Activated naive CD4-positive, alpha-beta T cell (primary cell): ENCODE measurements at regions not wholly inside any gene's neighbourhood (a gene's known extent, or its start where the extent isn't known, plus 50 kb on each side); places are given as distances from the start of the nearest gene placed in this dataset.

Experiments
- DNase-seq, 4 experiments: peaks; one replicate each; lab custom pipeline; 2025; lab: John Stamatoyannopoulos, UW

DNA sequence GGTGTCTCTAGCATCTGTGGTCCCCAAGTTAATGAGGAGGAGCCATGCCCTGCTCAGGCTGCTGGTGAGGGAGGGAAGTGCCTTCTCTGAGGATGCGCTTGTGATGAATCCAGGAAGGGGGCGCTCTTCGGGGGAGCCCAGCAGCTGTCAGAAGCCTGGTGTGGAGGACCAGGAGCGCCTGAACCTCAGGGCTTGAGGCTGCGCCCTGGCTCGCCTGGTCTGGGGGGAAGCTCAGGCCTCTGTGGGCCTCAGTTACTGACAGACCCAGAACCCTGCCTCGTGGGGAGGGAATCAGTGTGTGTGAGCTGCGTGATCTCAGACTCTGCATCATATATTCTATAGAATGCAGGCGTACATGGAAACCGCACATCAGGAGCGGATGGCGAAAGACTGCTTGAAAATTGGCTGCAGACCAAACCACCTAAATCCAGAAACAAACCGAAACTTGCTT, 126.1 kb downstream of the SEC14L1 start:
- DNase-seq: no peak

DNA sequence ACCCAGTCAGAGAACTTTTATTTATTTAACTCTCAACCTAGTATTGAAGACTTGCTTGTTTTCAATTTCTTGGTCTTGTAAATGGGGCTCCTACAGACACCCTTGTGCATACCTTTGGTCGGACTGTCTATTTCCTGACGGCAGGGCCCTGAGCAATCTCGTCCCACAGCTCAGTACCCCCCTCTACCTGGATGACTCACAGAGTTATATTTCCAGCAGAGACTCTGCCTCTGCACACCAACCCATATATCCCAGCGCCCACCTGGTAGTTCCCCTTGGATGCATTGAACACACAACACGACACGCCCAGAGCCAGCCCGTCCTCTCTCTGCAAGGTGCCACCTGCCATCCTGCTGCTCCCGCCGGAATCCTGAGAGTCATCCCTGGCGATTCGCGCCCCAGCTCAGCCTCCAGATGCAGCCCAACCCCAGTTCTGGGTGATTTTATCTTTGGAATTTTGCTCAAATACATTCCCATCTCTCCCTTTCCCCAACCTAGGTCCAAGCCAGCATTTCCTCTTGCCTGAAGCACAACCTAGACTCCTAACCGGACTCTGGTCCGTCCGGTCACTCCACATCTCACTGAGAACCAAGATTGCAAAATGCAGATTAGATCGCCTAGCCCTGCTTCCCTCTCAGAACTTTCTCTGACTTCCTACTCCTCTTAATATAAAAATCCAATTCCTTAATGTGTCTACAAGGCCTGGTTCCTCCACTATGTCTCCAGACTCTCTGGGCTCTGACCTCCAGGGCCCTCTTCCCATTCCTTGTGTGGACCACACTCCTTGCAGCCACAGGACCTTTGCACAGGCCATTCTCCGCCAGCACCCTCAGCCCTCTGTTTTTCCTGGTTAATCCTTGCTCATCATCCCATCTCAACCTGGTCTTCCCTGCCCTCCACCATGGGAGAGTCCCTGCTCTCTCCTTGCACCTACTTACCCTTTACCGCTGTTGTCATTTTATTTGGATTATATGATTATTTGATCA, 129.2 kb downstream of the SEC14L1 start:
- no peak for DNase-seq

DNA sequence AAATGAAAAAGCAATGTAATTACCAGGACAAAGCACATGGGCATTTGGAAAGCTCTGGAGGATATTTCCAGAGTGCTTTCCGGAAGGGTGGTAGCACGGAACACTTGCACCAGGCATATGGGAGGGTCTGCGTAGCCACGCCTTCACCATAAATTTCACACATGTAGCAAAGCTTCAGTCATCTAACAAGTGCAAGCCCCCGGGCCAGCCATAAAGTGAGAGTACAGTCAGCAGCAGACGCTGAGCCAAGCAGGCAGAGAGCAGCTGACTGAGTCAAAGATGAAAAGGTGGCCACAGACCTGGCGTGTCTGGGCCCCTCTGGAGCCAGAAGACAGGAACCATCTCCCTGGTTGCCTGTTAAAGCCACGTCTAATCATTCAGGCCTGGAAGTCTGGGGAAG, 130.6 kb downstream of the SEC14L1 start:
- no peak for DNase-seq

DNA sequence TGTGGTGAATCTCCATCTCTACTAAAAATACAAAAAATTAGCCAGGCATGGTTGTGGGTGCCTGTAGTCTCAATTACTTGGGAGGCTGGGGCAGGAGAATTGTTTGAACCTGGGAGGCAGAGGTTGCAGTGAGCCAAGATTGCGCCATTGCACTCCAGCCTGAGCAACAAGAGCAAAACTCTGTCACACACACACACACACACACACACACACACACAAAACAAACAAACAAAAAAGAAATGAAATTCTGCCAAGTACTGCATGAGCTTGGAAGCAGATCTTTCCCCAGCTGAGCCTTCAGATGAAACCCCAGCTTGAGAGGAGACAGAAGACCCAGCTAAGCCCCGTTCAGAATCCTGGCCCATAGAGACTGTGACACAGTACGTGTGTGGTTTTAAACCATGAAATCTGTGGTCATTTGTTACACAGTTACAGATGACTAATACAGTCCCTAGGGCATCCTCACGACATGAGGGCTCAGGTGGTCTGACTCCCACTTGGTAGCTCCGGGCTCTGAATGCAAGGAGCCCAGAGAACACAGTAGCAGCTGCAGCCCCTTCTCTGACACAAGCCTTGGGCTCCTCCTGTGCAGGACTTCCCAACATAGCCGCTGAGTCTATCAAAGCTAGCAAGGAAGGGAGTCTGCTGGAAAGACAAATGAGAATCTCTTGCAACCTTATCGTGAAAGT, 132.8 kb downstream of the SEC14L1 start:
- no peak for DNase-seq

DNA sequence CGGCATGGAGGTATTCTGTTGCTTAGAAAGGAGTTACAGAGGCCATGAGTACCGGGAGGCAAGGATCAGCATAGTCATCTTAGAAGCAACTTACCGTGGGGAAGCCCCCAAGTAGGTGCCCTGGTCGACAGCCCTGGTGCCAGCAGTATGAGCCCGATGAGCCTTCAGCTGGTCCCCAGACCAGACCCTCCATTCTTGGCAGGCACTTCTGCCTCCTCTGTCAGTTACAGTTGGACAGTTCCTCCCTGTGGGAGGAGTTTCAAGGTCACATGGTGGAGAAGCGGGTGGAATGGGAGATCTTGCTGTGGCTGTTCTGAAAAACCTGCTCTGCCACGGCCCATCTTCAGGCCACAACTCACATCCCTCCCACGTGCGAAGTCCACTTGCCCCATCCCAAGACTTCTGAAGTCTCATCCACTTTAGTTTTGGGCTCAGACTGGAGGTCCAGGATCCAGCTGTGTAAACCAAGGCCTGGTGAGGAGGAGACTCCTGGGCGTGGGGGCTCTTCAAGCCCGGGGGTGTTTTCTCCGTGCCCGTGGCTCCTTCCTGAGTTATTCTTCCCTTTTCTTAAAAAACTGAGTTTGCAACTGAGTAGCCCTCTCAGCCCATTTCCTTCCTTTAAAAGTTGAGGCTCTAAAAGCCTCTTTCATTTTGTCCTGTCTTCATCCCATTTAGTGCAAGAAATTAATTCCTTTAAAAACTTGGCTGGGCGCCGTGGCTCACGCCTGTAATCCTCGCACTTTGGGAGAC, 133.5 kb downstream of the SEC14L1 start:
- DNase-seq: no peak

DNA sequence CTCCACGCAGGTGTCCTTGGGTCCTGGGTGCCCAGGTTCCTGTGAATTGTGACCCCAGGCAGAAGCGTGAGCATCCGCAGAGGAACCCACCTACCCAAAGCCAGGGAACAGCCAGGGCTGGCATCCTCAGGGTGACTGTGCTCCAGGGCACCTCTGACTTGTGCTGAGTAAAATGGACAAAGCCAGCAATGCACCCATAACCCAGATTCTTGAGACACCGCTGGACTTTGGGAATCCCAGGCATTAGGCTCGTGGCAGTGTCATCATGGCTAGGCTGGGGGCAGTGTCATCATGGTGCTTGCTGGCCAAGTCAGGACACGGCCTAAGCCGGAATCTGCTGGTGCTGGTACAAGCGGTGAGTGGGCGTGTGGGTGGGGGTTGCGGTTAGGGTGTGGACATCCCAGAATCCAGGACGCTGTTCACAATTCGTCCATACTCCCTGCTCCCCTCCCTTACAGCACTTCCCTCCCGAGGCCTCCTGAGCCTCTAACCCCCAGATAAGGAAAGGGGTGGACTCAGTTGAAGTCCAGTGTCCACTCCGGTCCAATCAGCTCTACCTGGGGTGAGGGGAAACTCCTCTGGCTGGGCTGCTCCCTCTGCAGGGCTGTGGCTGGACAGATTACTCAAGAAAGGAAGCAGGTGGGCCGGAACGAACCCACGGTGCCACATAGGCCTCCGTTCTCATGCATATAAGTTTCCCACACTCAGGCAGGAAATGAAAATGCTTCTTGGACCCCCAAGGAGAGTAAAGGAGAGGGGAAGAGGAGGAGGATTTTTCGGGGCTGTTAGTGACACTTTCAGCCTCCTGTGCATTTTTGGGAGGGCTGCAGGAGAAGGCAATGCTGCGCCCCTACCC, 138.9 kb downstream of the SEC14L1 start:
- no peak for DNase-seq

DNA sequence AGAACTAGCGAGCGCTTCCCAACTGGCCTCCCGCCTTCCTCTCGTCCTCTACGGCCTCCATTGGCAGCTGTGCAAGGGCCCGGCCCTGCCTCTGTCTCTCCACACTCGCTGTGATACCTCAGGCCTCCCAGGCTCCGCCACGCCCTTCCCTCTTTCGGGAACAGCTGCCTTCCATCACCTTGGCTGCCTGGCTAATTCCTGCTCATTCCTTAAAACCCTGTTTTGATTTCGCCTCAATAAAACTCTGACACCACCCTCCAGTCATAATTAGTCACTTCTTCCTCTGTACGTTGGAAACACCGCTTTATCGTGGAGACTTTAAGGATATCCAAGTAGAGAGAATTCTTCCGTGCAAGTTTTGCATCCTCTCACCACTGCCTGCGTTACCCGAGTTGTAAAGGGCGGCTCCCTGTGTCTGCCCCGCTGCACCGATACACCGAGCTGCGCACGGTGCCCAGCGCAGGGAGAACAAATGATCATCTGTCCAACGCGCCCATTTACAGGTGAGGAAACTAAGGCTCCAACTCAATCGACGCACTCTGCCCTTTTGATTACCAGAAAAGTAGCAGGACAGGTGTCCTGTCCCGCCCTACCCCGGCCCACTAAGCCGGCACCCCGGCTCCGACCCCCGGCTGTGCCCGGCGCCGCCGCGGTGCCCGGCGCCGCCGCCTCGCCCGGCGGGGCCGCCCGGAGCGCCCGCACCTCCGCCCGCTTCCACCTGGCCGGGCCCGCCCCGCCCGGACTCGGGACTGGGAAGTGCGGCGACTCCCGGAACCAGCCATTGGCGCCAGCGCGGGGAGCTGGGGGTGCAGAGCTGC, 139.7 kb downstream of the SEC14L1 start:
- DNase-seq: no peak

DNA sequence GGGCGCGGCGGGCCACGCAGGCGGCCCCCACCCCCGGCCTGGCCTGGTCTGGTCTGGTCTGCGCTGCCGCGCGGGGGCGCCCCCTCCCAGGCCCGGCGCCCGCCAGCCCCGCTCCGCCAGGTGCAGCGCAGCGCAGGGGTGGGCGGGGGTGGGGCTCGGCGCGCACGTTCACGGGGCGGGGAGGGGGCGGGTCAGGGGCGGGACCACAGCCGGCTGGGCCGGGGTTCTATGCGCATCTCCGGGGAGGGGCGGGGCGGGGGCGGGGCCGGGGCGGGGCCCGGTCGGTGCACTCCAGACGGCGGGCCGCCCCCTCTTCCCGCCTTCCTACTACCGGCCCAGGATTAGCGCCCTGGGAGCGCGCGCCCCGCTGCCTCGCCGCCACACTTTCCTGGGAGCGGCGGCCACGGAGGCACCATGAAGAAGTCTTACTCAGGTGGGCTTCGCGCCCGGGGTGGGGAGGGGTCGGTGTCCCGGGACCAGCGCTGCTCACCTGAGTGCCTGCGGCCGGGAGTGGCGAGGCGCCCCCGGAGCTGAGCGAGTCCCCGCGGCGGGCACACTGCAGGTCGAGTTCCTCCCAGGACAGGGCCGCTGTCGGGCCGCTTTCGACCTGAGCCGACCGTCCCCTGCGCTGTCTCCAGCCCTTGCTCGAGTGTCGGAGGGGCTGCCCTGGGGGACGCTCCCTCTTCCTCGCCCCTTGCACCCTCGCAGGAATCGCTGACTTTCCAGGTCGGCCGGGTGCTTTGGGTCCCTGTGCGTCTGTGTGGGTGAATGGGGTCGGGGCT, 140.5 kb downstream of the SEC14L1 start:
- DNase-seq: peak; percentile 41 to 65 (median 52)

DNA sequence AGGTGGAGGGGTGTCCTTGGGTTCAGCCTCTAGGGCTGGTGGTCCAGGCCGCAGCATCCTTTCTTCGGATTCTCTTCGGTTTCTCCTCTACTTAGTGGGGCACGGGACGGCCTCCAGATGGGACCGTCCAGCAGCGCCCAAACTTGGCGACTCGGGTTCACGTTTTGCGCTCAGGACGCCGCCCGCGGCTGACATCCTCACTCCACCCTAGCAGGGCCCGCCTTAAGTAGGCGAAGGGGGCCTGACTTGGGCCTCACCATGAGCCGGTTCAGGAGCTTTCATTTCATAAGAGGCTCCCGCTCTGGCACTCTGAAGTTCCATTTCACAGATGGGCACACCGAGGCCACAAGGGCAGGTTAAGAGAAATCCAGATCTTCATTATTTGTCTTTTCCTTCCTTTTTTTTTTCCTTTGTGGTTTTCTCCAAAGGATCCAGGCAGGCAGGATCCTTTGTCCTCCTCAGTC, 141.2 kb downstream of the SEC14L1 start:
- DNase-seq: peak in 1 of 4 experiments; percentile 7

DNA sequence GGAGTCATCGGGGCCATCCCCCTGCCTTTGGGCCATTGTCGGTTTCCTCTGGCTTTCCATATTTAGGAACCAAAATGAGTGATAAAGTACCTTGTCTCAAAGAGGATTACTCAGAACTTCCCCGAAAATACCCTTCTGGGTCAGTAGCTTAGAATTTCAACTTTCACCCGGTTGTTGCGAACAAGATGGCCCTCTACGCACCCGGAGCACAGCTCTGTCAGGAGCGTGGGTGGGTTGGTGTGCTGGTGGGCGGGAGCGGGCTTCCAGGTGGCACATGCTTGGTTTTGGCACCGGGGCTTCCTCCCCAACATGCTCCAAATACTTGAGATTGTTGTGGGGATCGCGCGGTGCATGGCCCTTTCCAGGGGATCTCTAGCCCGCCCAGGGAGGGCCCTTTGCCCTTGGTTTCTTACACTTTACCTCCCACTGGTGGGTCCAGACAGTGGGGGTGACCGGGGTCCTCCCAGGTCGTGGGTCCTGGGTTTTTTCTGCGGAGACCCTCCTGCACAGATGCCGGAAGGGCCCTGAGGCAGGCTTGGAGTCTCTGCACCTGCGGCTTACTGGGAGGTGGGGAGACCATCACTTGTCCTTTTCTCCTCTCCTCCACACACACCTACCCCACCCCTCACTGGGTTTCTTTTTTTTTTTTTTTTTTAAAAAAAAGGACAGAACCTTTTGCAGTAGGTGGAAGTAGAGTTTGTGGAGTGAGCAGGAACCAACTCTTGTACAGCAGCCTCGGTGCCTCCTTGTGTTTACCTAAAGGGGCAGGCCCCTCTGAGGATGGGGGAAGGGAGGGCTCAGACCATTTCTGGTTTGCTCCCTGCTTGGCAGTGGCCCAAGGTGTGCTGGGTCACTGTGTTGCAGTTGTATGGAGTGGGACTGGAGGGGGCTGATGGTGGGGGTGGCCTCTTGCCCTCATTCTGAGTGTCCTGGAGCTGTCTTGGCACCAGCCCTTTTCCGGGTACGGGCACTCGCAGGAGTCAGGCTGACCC, 142.1 kb downstream of the SEC14L1 start:
- no peak for DNase-seq

DNA sequence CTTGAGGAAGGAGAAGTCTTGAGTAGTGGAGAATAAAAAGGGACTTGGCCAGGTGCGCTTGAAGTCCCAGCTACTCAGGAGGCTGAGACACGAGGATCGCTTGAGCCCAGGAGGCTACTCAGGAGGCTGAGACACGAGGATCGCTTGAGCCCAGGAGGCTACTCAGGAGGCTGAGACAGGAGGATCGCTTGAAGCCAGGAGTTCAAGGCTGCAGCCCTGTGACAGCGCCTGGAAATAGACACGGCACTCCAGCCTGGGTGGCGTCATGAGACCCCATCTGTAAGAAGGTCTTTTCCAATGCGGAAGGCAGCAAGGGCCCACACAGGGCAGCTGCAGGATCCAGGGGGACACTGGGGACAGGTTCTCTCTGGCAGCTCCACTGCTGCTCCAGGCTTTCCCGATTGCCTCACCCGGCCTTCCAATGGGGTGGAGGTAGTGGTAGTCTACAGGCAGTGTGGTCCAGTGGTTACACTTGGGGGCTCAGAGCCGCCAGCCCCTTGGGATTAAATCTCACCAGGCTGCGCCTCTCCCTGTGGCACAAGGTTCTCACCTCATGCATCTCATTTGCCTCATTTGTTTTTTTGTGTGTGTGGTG, 143.4 kb downstream of the SEC14L1 start:
- no peak for DNase-seq

DNA sequence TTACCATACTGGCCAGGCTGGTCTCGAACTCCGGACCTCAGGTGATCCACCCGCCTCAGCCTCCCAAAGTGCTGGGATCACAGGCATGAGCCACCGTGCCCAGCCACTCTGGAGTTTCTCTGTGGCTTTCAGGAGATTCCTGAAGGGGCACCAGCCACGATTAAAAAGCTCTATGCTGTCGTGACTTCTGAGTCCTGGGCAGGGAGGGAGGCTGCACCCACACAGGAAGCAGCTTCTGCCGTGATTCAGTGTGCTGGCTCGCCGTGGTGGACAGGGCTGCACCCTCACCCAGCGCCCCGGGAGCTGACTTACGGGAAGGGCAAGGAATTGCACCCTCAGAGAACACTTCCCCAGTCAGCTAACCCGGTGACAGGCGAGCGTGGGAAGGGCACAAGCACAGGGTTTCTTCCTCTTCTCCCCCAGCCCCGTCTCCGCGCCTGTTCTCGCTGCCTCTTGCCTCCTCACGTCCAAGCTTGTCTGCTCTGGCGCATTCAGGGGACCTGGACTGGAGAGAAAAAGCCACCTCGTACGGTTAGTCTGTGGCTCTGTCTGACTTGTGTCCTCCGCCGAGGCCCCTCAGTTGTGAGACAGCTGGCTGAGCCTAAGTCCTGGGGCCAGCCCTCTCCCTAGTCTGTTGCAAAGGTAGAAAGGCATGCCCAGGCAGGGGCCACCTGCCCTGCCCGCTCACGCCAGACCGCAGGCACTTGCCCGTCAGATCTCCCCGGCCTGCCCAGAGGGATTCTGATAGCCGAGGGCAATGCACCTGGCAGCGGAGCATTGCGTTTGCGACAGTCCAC, 145.0 kb downstream of the SEC14L1 start:
- DNase-seq: no peak

DNA sequence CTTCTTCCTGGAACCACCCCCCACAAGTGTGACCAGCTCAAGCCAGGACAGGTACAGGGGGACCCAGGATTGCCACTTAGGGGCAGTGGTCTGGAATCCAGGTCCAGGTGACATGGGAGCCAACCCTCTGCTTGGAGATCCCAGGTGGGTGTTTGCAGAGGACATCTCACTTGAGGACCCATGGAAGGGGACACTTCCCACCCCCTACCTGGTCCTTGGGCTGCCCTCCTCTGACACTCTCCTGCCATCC, 145.5 kb downstream of the SEC14L1 start:
- no peak for DNase-seq

DNA sequence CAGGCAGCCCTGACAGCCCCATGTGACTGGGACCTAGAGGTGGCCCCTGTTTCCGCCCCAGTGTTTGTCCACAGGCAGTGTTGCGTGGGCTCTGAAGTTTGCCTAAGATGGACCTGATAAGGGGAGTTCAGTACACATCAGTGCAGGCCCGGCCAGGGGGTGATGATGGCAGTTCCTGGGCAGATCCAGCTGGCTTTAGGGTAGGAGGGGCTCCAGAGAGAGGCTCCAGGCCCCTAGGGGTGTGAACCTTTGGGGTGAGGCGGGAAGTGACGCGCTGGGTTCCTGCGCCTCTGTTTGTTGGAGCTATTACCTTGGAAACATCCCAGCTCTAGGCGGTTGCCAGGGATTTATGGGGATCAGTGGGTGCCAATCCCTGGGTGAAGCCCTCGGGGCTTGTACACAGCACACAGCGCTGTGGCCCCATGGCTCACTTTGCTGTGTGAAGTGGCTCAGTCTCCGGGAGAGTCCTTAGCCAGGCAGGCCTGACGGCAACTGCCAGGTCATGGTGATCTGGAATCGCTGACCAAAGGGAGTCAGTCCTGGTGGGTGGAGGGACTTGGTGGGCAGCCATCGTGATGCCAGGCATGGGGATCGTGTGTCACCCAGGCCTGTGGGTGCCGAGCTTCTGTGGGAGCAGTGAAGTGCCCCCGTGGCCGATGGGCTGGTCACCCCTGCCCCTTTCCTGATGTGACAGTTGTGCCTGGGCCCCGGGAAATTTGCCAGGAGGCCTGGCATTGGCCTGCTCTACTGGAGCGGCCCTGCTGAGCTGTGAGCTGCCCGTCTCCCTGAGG, 146.1 kb downstream of the SEC14L1 start:
- DNase-seq: no peak

DNA sequence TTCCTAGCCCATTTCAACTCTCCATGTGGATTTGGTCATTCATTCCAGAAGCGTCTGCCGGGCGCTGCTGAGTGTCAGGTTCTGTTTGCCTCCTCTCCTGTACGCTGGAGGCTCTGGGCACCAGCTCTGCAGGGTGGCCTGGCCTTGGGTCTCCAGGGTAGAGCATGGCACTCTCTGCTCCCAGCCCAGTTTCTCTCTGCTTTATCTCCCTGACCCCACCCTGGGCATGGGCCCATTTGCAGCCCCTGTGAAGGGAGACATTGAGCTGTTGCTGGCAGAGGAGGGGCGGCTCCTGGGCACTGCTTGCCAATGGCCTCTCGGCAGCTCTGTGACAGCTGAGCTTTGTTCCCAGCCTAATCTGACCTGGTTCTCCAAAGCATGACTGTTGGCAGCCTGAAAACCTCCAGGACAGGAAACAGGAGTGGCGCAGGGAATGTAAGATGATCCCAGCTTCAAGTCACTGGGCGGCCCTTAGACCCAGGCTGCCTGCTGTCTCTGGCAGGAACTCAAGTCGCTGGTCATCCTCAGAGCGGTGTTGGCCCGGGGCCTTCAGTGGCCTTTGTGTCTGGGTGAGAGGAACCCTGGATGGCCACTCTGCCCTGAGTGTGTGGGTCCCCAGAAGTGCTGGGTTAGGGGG, 146.8 kb downstream of the SEC14L1 start:
- no peak for DNase-seq

DNA sequence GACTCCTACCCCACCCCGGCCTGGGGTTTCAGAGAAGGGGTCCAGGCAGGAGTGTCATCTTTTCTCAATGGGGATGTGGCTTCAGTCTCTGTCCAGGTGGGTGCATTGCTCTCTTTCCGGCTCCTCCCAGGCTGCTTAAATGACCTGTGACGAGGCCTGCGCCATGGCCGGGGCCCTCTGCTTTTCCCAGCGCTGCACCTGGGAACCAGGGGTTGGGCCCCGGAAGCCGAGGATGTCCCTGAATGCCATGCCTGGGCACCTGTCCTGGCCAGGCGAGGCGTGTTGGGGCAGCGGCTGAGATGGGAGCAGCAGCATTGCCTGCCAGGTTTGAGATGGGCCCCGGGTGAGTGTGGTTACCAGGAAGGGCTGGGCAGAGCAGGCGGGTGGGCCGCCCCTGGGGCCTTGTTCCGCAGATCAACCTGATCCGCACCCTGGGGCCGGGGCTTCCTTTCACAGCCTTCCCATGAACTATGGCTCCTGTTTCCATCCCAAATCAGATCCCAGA, 147.4 kb downstream of the SEC14L1 start:
- no peak for DNase-seq
